ENCODE measurements at regions not wholly inside any gene's neighbourhood (a gene's known extent, or its start where the extent isn't known, plus 50 kb on each side); places are given as distances from the start of the nearest gene placed in this dataset.
"Not testable (repeated sequence)": the region's sequence is repeated elsewhere in the genome, so short reads cannot be mapped to it uniquely, and the experiment has no call there.

DNA sequence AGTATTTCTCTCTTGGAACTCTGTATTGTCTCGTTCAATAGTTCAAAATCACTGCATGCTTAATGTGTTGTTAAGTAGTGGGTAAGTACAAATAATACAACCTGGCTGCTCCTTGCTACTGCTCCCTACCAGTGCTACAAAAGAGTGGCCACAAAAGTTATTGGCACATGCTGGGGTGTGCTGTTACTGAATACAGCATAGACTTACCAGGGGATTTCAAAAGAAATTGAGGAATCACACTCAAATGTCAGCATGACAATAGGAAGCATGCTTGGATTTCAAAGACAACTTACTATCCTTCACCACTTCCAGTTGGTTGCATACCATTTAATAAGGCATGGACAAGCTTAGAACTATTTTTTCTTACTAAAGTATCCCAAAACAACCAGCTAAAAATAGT lies 1041.3 kb upstream of the SPRY2 start:
- no peak for DNase-seq (ENCODE audit: low read depth)

DNA sequence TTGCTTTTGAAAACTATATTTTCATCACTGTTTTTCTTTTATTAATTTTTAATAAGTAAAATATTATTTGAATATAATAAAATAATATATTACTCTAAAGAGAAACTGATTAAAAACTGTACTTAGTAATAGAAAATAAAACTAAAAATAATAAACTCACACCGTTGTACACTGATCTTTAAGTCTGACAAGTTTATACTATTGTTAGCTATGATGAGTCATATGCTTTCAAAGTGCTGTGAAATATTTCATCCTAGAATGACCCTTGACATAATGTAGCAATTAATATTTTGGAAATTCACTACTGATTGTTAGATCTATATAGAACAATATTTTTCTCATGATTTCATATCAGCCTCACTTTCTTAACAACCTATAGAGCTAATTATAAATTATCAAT lies 1040.6 kb upstream of the SPRY2 start:
- no peak for DNase-seq (ENCODE audit: low read depth)

DNA sequence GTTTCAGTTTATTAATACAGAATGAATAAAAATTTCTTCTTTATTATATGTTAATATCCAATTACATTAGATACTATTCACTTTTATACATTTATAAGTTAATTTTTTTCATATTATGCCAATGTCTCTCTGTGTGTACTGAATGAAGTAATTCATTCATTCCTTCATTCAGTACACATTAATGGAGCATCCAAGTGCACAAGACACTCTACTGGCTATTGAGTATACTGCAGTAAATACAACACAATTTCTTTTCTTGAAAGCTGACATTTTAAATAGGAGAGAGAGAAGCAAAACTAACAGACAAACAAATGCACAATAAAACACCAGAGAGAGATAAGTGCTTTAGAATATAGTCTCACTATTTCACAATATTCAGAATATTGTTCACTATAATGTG lies 1038.3 kb upstream of the SPRY2 start:
- no peak for DNase-seq (ENCODE audit: low read depth)

DNA sequence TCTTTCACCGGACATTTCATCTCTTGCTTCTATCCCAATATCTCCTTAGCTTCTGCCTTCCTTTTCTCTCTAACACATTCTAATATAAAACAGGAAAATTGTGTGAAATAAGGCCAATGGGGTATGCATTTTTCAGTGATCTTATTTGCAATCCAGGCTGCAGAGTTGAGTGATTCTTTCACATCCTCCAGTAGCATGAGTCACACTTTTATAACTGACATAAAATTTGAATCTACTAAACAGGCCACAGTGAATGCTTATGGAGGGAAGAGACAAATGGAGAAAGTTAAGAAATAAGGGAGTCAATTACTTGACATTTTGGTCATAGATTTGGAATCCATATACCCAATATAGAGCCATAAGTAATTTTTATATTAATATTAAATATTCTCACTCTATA lies 1037.0 kb upstream of the SPRY2 start:
- no peak for DNase-seq (ENCODE audit: low read depth)

DNA sequence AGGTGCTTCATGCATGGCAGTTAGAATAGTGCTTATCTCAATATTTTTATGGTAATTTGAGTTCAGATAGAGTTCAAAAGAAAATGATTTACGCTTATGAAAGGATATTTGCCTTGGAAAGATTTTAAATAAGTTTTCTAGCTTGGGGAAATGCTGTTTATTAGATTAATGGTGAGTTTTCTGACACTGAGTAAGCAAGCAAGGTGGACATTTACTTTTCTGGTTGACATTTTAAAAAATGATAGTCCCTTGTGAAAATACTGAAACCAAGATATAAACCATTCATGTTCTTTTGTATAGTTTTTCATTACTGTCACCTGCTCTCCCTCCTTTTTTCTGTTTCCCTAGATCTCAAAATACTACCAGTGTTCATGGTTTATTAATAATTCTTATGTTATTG lies 1034.8 kb upstream of the SPRY2 start:
- no peak for DNase-seq (ENCODE audit: low read depth)

DNA sequence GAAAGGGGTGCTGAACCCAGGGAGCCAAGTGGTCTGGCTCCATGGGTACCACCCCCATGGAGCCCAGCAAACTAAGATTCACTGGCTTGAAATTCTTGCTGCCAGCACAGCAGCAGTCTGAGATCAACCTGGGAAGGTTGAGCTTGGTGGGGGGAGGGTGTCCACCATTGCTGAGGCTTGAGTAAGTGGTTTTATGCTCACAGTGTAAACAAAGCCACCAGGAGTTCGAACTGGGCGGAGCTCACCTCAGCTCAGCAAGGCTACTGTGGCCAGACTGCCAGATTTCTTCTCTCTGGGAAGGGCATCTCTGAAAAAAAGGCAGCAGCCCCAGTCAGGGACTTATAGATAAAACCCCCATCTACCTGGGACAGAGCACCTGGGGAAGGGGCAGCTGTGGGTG lies 1021.8 kb upstream of the SPRY2 start:
- DNase-seq (ENCODE audit: low read depth), result peak; percentile 3

DNA sequence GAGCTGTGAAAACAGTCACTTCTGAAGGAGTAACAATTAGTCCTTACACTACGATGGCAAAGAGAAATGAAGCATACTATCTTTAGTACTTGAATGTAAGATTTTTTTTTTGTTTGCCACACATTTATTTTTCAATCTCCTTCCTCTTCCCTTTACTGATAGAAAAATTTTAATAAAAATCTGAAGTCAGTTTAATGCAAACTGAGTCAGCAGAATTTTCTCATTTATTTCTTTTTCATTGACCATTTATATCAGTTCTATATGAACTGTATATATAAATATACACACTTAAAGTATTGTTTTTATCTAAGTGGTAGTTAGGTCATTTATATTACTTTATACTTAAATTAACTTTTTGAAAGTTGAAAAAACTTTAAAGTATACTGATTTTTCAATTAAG lies 1009.1 kb upstream of the SPRY2 start:
- DNase-seq (ENCODE audit: low read depth), result no peak

DNA sequence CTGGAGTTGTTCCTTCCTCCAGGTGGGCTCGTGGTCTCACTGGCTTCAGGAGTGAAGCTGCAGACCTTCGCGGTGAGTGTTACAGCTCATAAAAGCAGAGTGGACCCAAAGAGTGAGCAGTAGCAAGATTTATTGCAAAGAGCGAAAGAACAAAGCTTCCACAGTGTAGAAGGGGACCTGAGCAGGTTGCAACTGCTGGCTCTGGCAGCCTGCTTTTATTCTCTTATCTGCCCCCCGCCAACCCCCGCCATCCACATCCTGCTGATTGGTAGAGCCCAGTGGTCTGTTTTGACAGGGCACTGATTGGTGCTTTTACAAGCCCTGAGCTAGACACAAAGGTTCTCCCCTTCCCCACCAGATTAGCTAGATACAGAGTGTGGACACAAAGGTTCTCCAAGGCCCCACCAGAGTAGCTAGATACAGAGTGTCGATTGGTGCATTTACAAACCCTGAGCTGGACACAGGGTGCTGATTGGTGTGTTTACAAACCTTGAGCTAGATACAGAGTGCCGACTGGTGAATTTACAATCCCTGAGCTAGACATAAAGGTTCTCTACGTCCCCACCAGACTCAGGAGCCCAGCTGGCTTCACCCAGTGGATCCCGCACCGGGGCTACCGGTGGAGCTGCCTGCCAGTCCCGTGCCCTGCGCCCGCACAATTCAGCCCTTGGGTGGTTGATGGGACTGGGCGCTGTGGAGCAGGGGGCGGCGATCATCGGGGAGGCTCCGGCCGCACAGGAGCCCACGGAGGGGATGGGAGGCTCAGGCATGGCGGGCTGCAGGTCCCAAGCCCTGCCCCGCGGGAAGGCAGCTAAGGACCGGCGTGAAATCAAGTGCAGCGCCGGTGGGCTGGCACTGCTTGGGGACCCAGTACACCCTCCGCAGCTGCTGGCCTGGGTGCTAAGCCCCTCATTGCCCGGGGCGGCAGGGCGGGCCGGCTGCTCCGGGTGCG lies 999.5 kb upstream of the SPRY2 start:
- not testable (repeated sequence) for DNase-seq (ENCODE audit: low read depth)

DNA sequence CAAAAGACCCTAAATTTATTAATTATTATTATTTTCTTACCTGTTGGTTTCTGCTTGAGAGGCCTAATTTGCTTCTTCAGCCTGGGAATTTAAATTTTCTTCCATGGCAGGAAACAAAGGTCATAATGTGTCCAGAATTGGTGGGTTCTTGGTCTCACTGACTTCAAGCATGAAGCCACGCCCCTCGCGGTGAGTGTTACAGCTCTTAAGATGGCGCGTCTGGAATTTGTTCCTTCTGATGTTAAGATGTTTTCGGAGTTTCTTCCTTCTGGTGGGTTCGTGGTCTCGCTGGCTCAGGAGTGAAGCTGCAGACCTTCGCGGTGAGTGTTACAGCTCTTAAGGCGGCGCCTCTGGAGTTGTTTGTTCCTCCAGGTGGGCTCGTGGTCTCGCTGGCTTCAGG lies 998.7 kb upstream of the SPRY2 start:
- DNase-seq (ENCODE audit: low read depth), result not testable (repeated sequence)

DNA sequence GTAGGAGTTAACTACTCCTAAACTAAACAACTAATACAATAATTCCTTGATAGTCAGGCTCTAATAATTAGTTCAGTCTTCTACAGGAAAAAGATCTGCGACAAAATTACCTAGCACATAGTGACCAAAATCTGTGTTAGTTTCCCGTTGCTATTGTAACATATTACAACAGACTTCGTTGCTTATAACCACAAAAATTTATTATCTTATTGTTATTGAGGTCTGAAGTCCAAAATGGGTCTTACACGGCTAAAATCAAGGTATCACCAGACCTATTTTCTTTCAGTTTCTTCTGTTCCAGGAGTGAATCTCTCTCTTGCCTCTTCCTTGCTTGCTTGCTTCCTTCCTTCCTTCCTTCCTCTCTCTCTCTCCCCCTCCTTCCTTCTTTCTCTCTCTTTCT lies 993.6 kb upstream of the SPRY2 start:
- DNase-seq (ENCODE audit: low read depth), result no peak

DNA sequence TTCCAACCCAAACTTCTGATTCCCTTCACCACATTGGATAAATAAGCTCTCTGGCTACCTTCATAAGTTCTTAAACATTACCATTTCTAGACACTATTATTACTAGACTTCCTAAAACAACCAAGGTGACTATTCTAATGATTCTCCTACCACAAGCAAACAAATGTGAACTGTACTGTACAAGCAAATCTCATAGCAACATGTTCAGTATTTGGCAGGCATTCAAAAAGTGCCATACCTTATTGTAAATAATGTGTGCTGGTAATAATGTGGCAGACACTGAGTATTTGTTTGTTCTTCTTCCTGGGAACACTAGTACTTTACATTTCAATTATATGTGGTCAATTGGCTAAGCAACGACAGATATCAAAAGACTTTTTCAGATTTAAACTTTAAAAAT lies 986.0 kb upstream of the SPRY2 start:
- DNase-seq (ENCODE audit: low read depth), result no peak

DNA sequence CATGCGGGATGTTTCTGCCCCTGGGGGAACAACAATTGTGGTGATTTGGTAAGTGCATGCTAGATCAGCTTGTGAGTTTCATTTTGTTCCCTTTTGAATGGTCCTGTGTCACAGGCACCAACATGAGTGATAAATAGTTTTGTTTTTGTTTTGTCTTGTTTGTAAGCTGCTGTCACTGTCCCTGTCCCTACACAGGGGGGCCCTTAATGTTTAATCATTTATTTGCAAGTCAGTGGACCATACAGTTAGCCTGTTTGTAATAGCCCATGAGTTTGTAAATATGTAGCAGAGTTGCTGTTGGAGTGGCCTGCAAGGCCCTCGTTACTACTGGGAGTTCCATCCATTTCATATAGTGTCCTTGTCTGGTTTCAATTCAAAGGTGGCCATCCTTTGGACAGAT lies 979.6 kb upstream of the SPRY2 start:
- DNase-seq (ENCODE audit: low read depth), result no peak

DNA sequence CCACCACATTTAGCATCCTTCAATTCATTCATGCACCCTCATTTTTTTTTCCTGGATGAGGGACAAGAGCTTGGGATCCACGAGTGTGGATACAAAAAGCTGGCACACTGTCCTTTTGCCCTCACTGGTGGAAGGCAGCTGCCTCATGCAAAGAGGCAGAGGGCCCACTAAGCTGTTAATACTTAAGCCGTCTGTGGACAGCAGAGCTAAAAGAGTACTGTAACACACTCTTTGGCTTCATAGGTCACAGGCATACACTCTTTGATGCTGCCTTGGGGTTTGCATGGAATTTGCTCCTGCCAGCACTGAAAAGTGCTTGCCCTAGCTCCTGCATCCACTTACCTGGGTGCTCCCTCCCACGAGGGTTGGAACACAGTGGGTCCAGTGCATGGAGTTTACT lies 978.4 kb upstream of the SPRY2 start:
- DNase-seq (ENCODE audit: low read depth), result no peak

DNA sequence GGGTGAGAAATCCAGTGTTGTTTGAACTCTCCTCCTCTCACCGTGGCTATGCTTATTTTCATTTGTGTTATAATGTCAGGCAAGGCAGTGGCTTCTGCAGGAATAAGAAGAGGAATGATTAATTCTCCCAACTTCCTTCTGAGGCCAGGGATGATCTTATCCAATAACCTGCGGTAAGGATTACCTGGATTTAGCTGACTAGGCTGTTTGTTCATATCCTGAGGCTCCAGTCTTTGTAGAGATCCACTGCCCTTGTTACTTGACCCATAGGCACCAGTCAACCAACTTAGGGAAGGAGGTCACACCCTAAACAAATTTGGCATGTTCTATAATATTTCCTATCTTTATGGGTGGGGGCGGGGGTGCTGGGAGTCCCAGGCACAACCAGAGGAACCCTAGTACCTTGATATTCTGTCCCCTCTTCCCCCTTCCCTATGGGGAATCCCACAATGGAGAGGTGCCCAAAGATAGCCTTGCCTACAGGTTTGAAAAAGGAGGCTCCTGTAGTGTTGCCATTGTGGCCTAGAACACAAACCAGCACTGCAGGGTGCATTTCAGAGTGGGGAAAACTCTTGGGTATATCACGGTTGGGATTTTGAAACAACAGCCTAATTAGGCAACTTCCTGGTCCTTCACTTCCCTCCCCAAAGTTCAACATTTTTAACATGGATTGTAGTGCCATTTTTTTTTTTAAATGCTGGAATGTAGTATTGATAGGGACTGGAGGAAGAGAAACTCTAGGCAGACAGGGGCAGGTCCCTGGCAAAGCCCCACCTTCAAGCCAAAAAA lies 977.5 kb upstream of the SPRY2 start:
- DNase-seq (ENCODE audit: low read depth), result no peak

DNA sequence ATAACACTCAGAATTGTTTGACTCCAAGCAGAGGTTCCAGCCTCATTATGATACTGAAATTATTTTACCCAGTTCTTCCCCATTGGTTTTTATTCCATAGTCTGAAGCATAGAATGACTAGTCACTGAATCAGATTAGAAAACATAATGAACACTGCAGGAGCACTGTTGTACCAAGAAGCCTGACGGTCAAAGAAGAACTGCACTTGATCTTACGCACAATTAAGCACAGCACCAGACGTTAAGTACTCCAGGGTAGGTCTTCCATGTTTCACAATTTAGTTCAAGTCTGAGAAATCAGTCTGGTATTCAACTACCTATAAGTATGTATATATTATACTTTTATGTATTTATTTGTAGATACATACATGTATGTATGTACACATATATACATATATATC lies 973.5 kb upstream of the SPRY2 start:
- no peak for DNase-seq (ENCODE audit: low read depth)

DNA sequence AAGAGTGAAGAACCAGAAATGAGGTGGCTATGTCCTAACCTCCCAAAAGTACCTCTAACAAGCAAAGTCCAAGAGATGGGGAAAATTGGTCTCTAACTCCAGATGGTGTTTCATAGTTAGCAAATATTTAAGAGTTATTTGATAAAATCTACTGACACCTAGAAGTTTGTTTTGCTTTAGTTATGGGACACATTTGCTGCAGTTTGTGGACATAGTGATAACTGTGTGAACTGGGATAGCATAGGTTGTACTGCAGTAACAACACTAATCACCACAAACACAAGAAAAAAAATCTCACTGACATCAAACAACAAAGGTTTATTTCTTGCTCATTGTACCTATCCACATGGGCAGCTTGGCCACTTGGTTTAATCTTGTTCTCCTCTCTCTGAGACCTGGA lies 965.0 kb upstream of the SPRY2 start:
- no peak for DNase-seq (ENCODE audit: low read depth)

DNA sequence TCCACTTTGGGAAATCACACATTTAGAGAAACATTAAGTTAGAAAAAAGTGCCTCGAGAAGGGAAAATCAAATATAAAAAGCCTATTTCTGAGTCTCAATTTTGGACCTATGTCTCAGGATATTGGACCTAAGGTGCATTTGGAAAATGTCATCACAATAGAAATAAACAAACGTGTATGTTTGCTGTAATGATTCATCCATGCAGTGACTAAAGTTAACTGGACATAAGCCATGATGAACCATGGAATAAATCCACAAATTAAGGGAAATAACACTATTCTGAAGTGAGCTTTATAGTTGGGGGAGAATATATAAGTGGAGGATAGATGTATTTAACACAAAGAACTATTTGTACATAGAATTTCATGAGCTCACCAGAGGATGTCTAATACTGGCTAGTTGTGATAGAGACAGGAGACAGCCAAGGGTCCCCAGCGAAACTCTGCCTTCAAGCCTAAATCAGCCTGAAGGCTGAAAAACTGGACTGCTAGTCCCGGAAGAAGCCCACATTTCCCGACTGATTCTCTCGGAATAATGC lies 963.3 kb upstream of the SPRY2 start:
- no peak for DNase-seq (ENCODE audit: low read depth)

DNA sequence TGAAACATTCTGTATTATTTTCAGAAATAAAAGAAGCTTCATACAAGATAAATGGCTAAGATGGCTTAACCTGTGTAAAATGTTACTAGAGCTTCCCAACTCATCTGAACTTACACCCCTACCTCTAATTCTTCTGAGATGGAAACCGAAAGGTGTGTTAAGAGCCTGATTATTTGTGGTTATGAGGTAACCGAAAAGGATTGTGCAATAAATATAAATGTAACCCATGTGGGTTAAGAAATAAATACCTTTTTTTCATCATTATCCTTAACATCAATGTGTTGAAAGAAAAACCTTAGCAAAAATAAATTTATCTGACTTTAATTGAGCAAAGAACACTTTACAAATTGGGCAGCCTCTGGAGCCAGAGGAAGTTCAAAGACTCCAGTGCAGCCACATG lies 961.8 kb upstream of the SPRY2 start:
- no peak for DNase-seq (ENCODE audit: low read depth)

DNA sequence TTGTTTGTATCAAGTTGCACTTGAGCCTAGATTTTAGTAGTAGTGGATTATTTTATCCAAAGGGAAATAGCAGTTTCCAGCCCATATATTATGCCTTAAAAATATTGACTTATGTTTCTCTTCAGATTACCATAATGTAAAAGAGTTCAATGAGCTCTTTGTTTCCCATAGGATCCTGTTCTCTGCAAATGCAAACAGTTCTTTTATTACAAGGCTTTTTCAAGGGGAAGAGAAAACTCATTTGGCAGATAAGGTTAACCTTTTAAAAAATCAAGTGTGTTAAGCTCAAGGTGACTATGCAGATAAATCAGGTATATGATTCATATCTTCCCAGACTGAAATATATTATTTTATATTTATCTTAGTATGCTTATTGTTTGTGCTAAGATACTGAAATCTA lies 961.2 kb upstream of the SPRY2 start:
- DNase-seq (ENCODE audit: low read depth), result no peak

DNA sequence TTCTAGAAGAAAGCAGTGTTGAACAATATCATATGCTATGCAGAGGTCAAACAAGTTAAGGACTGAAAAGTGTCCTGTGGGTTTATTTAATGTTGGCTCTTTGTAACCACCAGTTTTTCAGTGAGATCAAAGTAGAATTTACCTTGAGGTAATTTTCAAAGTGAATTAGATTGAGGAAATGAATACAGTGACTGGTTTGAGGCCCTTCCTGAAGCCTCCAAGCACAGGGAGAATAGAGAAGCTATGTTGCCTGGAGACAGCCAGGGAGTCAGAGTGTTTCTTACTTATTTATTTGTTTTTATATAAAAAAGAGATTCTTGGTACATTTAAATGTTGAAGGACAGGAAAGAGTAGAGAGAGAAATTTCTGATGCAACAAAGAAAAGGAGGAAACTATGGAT lies 954.3 kb upstream of the SPRY2 start:
- no peak for DNase-seq (ENCODE audit: low read depth)

DNA sequence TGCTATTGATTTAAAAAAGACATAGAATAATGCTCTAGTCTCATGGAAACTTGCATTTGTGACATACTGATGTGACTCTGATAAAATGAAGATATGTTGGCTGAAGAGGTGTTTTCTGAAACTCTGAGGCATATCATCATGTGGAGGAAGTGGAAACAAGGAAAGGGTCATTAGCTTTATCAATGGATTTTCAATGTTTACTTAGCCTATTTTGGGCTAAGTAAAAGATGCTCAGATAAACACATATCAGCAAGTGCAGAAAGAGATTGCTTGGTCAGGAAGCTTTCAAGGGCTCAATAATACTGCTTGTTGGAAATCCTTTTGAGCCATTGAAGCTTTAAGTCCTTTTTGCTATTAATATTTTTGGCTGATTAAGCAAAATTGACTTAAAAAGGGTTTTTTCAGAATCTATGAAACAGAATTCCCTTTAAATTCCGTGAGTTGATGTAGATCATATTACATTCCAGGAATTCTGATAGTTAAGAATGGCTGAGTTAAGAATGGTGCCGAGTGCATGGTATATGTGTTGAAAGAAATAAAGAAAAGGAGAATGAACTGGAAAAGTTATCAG lies 952.8 kb upstream of the SPRY2 start:
- DNase-seq (ENCODE audit: low read depth), result no peak

DNA sequence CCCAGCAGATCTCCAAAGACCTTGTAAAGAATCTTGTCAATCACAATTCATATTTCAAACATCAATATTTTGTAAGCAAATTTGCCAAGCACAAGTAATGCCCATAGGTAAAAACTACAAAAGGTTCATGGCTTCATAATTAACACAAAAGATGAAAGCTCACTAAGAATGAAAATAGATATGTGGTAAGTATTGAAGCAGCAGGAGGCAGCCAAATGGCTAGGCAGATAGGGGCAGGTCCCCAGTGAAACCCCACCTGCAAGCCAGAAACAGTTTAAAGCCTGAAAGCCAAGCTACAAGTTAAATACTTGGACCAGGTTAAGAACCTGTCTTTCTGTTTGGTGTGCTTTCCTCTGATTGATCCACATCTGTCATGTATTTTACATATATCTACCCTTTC lies 942.6 kb upstream of the SPRY2 start:
- DNase-seq (ENCODE audit: low read depth), result no peak

DNA sequence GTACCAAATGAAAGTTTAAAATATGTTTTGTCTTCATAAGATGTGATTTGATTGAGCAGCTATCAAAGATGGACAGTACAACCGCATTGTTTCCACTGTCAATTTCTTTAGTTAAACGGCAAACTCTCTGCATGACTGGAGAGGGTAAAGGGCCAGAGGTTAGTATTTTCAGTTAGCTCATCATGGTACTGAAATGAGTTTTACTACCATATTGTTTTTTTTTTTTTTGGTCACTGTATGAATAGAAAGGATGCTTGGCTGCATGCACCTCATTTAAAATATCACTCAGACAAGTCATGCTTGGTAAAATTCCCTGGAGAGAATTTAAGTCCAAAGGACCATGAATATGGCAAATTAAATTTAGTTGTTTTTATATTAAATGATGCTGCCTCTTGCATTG lies 942.1 kb upstream of the SPRY2 start:
- no peak for DNase-seq (ENCODE audit: low read depth)

All from iris pigment epithelial cell (primary cell).